Sigmoid colon (tissue), 6 donors: ENCODE measurements at regions not wholly inside any gene's neighbourhood (a gene's known extent, or its start where the extent isn't known, plus 50 kb on each side); places are given as distances from the start of the nearest gene placed in this dataset.
"Not testable (repeated sequence)": the region's sequence is repeated elsewhere in the genome, so short reads cannot be mapped to it uniquely, and the experiment has no call there.

Experiments used
- DNase-seq: peaks from one replicate; pipeline ENCODE4 v3.0.0-alpha.2; 2019
- H3K27ac ChIP-seq, 4 donors: fragments of 200-600 bp; sonication (generic); one replicate each; pipeline ENCODE4 v1.5.1; 2016 to 2019; ENCODE audit warnings: mild to moderate bottlenecking in 1 of 4
- H3K27me3 ChIP-seq, 3 donors: fragments of 200-600 bp; sonication (generic); one replicate each; pipeline ENCODE4 v1.5.1; 2019; ENCODE audit warnings: mild to moderate bottlenecking in 1 of 3
- H3K36me3 ChIP-seq, 4 donors: fragments of 200-600 bp; sonication (generic); one replicate each; pipeline ENCODE4 v1.5.1; 2016 to 2019
- H3K4me1 ChIP-seq, 4 donors: fragments of 200-600 bp; sonication (generic); one replicate each; pipeline ENCODE4 v1.5.1; 2017 to 2019
- H3K4me3 ChIP-seq, 4 donors: fragments of 200-600 bp; sonication (generic); one replicate each; pipeline ENCODE4 v1.5.1; 2017 to 2019; ENCODE audit warnings: mild to moderate bottlenecking in 2 of 4, moderate library complexity in 1 of 4
- H3K9me3 ChIP-seq, 4 donors: fragments of 200-600 bp in 3 of 4; sonication (generic) in 3 of 4; one replicate each; pipeline versions ENCODE4 v1.5.1 to v1.6.1; 2013 to 2019
- CTCF ChIP-seq, 4 experiments: fragments of 450-650 bp in 3 of 4; fragments of 200-600 bp in 1 of 4; IDR thresholded peaks; one replicate each; pipeline ENCODE4 v1.5.1; 2016 to 2019; ENCODE audit warnings: antibody characterized with exemption in 4 of 4, mild to moderate bottlenecking in 3 of 4, moderate library complexity in 2 of 4
- EP300 ChIP-seq, 4 donors: sonication (generic); formaldehyde crosslinking; IDR thresholded peaks; one replicate each; pipeline ENCODE4 v1.6.1; 2017; ENCODE audit warnings: antibody characterized with exemption in 4 of 4
- POLR2A ChIP-seq, 2 donors: fragments of 450-650 bp; IDR thresholded peaks; one replicate each; pipeline ENCODE4 v1.6.1; 2016; ENCODE audit warnings: antibody characterized with exemption in 2 of 2, mild to moderate bottlenecking in 2 of 2, moderate library complexity in 2 of 2
- POLR2AphosphoS5 ChIP-seq, 4 donors: sonication (generic); formaldehyde crosslinking; IDR thresholded peaks; one replicate each; pipeline ENCODE4 v1.6.1; 2017; ENCODE audit warnings: antibody characterized with exemption in 4 of 4
- WGBS, 2 donors: extraction: QIAGEN DNeasy Blood & Tissue Kit; methylation state at CpG; one replicate each; pipeline ENCODE4 v1.1.7; 2013; 5-methylcytosine and 5-hydroxymethylcytosine counted together
- intact Hi-C: fragments of 100-400 bp; cut with DNase I; formaldehyde crosslinking; loops from one replicate; pipeline ENCODE4 v1.15.1; 2023
- donor health status: healthy with polysubstance abuse.
- donor health status: healthy.

GRCh38 chr4:120000591-120001296 lies 65.9 kb downstream of the MAD2L1 start:
- no peaks in the 10 kb centered on the region for H3K9me3 ChIP-seq
- no peak overlapping the region for H3K4me3 ChIP-seq
- WGBS, 2 donors: 23 to 58% methylated on average over 6 of the region's 6 CpGs
- no peaks in the 10 kb centered on the region for H3K27me3 ChIP-seq
- no peaks in the 10 kb centered on the region for H3K4me1 ChIP-seq
- TF ChIP-seq CTCF (IDR thresholded peaks at IDR 0.05): no peak
- TF ChIP-seq POLR2A (IDR thresholded peaks at IDR 0.05): no peak
- no peak for TF ChIP-seq EP300 (IDR thresholded peaks at IDR 0.05)
- no peak for TF ChIP-seq POLR2AphosphoS5 (IDR thresholded peaks at IDR 0.05)
- no peak for DNase-seq
- H3K36me3 ChIP-seq: no peaks in the 10 kb centered on the region
- intact Hi-C loops: no loop called here
- no peak overlapping the region for H3K27ac ChIP-seq

GRCh38 chr4:119996024-119996423 lies 70.6 kb downstream of the MAD2L1 start:
- DNase-seq, H3K9me3 ChIP-seq, H3K4me1 ChIP-seq, H3K4me3 ChIP-seq, H3K27me3 ChIP-seq, H3K36me3 ChIP-seq, H3K27ac ChIP-seq, intact Hi-C loops: not testable (repeated sequence)
- 92 to 95% methylated on average over 10 of the region's 10 CpGs for WGBS, 2 donors

GRCh38 chr4:119984996-119985395 lies 81.7 kb downstream of the MAD2L1 start:
- H3K36me3 ChIP-seq: no peaks in the 10 kb centered on the region
- TF ChIP-seq POLR2A (IDR thresholded peaks at IDR 0.05) (no peak), POLR2AphosphoS5 (IDR thresholded peaks at IDR 0.05) (no peak), CTCF (IDR thresholded peaks at IDR 0.05) (no peak), EP300 (IDR thresholded peaks at IDR 0.05) (no peak)
- 69 to 79% methylated on average over 2 of the region's 2 CpGs for WGBS, 2 donors
- intact Hi-C loops: no loop called here
- H3K4me3 ChIP-seq: no peak overlapping the region
- no peaks in the 10 kb centered on the region for H3K9me3 ChIP-seq
- no peak for DNase-seq
- H3K27me3 ChIP-seq: no peaks in the 10 kb centered on the region
- peaks cover 0 to 17% (median 8%) of the 10 kb centered on the region in 4 donors for H3K4me1 ChIP-seq
- H3K27ac ChIP-seq: peak overlapping the region in 2 of 4 donors; percentile 1 to 8

GRCh38 chr4:119982756-119983155 lies 83.9 kb downstream of the MAD2L1 start:
- no peaks in the 10 kb centered on the region for H3K27me3 ChIP-seq
- H3K27ac ChIP-seq: no peak overlapping the region
- TF ChIP-seq CTCF (IDR thresholded peaks at IDR 0.05) (no peak), POLR2A (IDR thresholded peaks at IDR 0.05) (no peak), POLR2AphosphoS5 (IDR thresholded peaks at IDR 0.05) (no peak), EP300 (IDR thresholded peaks at IDR 0.05) (no peak)
- H3K9me3 ChIP-seq: no peaks in the 10 kb centered on the region
- intact Hi-C loops: no loop called here
- H3K36me3 ChIP-seq: no peaks in the 10 kb centered on the region
- H3K4me1 ChIP-seq: peaks cover 0 to 33% (median 15%) of the 10 kb centered on the region in 4 donors
- DNase-seq: no peak
- no peak overlapping the region for H3K4me3 ChIP-seq

GRCh38 chr4:119980456-119980855 lies 86.2 kb downstream of the MAD2L1 start:
- no peak overlapping the region for H3K4me3 ChIP-seq
- H3K9me3 ChIP-seq: no peaks in the 10 kb centered on the region
- WGBS, 2 donors: 28 to 67% methylated on average over 2 of the region's 2 CpGs
- DNase-seq: no peak
- peaks cover 0 to 56% (median 31%) of the 10 kb centered on the region in 4 donors for H3K4me1 ChIP-seq
- H3K27me3 ChIP-seq: no peaks in the 10 kb centered on the region
- no peaks in the 10 kb centered on the region for H3K36me3 ChIP-seq
- TF ChIP-seq POLR2A (IDR thresholded peaks at IDR 0.05): no peak
- TF ChIP-seq EP300 (IDR thresholded peaks at IDR 0.05): no peak
- no peak for TF ChIP-seq POLR2AphosphoS5 (IDR thresholded peaks at IDR 0.05)
- no peak for TF ChIP-seq CTCF (IDR thresholded peaks at IDR 0.05)
- intact Hi-C loops: no loop called here
- H3K27ac ChIP-seq: peak overlapping the region in 1 of 4 donors; percentile 18
